ENCODE measurements at regions not wholly inside any gene's neighbourhood (a gene's known extent, or its start where the extent isn't known, plus 50 kb on each side); places are given as distances from the start of the nearest gene placed in this dataset.

GRCh38 chr2:56123538-56123937, 60.3 kb upstream of the CCDC85A start:
- TF ChIP-seq CEBPB (IDR thresholded peaks at IDR 0.05; ENCODE audit: low read depth, low read length) (no peak), POLR2A (IDR thresholded peaks at IDR 0.05; ENCODE audit: low read depth, low read length) (no peak), CTCF (conservative IDR thresholded peaks at IDR 0.05; ENCODE audit: low read depth, low read length) (no peak), SMC3 (IDR thresholded peaks at IDR 0.05; ENCODE audit: low read depth, low read length) (no peak), RFX5 (IDR thresholded peaks at IDR 0.05; ENCODE audit: low read depth, low read length) (no peak)

Measured in IMR-90 (cell line).